Left colon (tissue), 2 donors: ENCODE measurements at regions not wholly inside any gene's neighbourhood (a gene's known extent, or its start where the extent isn't known, plus 50 kb on each side); places are given as distances from the start of the nearest gene placed in this dataset.

Experiments used
- ATAC-seq: fragments of 200-7000 bp; cut with Tn5 transposase; one replicate; pipeline ENCODE4 v1.9.1; 2020; ENCODE audit warnings: mild to moderate bottlenecking, moderate library complexity
- DNase-seq, 2 donors: peaks; one replicate each; pipeline ENCODE4 v3.0.0-alpha.2; 2020
- intact Hi-C, 2 donors: fragments of 100-400 bp; cut with DNase I in 1 of 2; cut with micrococcal nuclease in 1 of 2; formaldehyde crosslinking; loops; one replicate each; pipeline versions ENCODE4 v1.11.2 to v1.14.0; 2022; cut with DNase I, micrococcal nuclease
- donor health status: DM: no; HTN: no; CAD: no.
- donor health status: DM: yes; HTN: yes; CAD: no.

GRCh38 chr14:101121508-101122139 lies 218.1 kb upstream of the RTL1 start:
- no peak for DNase-seq

GRCh38 chr14:101122237-101123141 lies 219.0 kb upstream of the RTL1 start:
- intact Hi-C loops: no loop called here
- ATAC-seq: no peak
- peak in 1 of 2 donors; percentile 21 for DNase-seq

More at GRCh38 chr14:101121508-101122139, 218.1 kb upstream of the RTL1 start:
- no peak for ATAC-seq
- intact Hi-C loops: no loop called here

- no peak for DNase-seq
- intact Hi-C loops: no loop called here
- ATAC-seq: no peak
Observed at GRCh38 chr14:101123618-101124510, 220.3 kb upstream of the RTL1 start.

GRCh38 chr14:101124815-101125214 lies 221.3 kb upstream of the RTL1 start:
- DNase-seq: peak in 1 of 2 donors; percentile 13
- intact Hi-C loops: no loop called here
- no peak for ATAC-seq

GRCh38 chr14:101125313-101125712 lies 221.8 kb upstream of the RTL1 start:
- ATAC-seq (no peak), DNase-seq (no peak)
- intact Hi-C loops: no loop called here

GRCh38 chr14:101125719-101126651 lies 222.5 kb upstream of the RTL1 start:
- DNase-seq (no peak), ATAC-seq (no peak)

GRCh38 chr14:101126731-101127130 lies 223.2 kb upstream of the RTL1 start:
- intact Hi-C loops: no loop called here
- ATAC-seq (no peak), DNase-seq (no peak)

More at GRCh38 chr14:101125719-101126651, 222.5 kb upstream of the RTL1 start:
- intact Hi-C loops: no loop called here

- ATAC-seq (no peak), DNase-seq (no peak)
- intact Hi-C loops: no loop called here
Observed at GRCh38 chr14:101127224-101127623, 223.7 kb upstream of the RTL1 start.

GRCh38 chr14:101128478-101129321 lies 225.2 kb upstream of the RTL1 start:
- DNase-seq (no peak), ATAC-seq (no peak)
- intact Hi-C loops: no loop called here

GRCh38 chr14:101129521-101130167 lies 226.1 kb upstream of the RTL1 start:
- ATAC-seq: no peak
- no peak for DNase-seq

GRCh38 chr14:101130861-101131260 lies 227.3 kb upstream of the RTL1 start:
- ATAC-seq (no peak), DNase-seq (no peak)
- intact Hi-C loops: no loop called here

More at GRCh38 chr14:101129521-101130167, 226.1 kb upstream of the RTL1 start:
- intact Hi-C loops: no loop called here

GRCh38 chr14:101131451-101131916 lies 228.0 kb upstream of the RTL1 start:
- intact Hi-C loops: no loop called here
- no peak for DNase-seq
- ATAC-seq: no peak

- no peak for ATAC-seq
- DNase-seq: no peak
- intact Hi-C loops: no loop called here
Observed at GRCh38 chr14:101132051-101132571, 228.6 kb upstream of the RTL1 start.

GRCh38 chr14:101132588-101132987 lies 229.1 kb upstream of the RTL1 start:
- no peak for DNase-seq
- no peak for ATAC-seq
- intact Hi-C loops: no loop called here

GRCh38 chr14:101133068-101133467 lies 229.5 kb upstream of the RTL1 start:
- DNase-seq (no peak), ATAC-seq (no peak)
- intact Hi-C loops: no loop called here

GRCh38 chr14:101134161-101134631 lies 230.7 kb upstream of the RTL1 start:
- no peak for DNase-seq
- intact Hi-C loops: no loop called here
- ATAC-seq: no peak
